NCI-H1417 (cell line): ENCODE measurements at regions not wholly inside any gene's neighbourhood (a gene's known extent, or its start where the extent isn't known, plus 50 kb on each side); places are given as distances from the start of the nearest gene placed in this dataset.
"Not testable (repeated sequence)": the region's sequence is repeated elsewhere in the genome, so short reads cannot be mapped to it uniquely, and the experiment has no call there.

ENCODE experiments used
- DNase-seq, 3 experiments: peaks; one replicate each; lab custom pipeline; 2025; lab: John Stamatoyannopoulos, UW

GRCh38 chr3:163450698-163451097 is 1627.6 kb downstream of the SI start:
- no peak for DNase-seq

DNA sequence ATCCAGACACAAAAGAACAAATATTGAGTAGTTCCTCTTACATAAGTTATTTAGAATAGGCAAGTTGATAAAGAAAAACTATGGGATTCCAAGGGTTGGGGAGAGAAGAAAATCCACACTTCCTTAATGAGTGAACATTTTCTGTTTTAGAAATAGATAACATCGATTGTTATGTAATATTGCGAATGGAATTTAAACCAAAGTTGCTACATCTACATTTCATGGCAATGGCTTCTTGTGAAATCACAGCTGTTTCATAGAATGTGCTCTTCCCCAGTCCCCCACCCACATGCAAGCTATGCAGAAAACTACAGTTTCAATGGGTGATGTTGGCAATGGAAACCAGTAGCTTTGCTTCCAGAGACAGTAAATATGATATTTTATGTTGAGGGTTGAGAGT is 1639.5 kb downstream of the SI start:
- DNase-seq = no peak

DNA sequence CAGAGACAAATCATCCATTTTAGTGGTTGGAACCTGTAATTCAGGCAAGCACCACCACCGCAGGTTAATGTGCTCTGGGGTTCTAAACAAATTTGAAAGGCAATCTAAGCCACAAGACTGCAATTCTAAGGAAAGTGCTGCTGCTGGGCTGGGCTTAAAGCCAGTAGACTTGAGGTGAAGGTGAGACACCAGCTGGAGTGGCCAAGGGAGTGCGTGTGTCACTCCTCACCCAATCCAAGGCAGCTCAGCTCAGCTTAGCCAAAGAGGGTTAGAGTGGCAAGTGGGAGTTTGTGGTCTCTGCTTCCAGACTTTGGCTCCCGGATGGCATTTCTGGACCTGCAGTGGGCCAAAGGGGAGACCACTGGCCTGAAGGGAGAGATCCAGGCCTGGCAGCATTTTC is 1655.6 kb downstream of the SI start:
- DNase-seq = no peak

DNA sequence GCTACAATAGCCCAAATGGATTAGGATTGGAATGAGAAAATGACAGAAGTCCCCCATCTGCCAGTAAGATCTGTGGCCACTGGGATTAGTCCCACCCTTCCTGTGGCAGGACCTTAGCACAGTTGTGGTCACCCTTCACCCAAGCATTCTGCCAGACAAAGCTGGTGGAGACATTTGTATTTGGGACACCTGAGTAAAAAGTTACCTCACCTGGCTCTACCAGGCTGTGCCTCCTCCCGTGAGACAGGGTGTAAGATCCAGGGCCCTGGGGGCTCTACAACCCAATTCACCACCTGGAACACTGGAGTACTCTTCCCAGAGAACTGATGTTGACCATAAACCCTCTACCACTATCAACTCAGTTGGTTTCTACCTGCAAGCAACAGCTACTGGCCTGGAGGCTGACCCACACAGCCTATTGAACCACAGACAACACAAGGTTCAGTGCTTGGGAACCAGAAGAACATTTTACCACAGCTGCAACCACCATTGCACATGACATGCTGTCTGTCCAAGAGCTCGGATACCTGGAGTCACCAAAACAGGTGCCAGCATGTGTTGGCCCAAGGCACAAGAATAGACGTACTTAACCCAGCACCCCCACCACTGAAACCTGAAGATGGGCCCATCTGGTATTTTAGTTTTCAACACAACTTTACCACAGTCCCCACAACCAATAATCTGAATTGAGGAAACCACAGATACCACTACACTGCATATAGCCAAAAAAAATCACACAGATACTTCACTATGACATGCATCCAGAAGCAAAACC is 1686.7 kb downstream of the SI start:
- no peak for DNase-seq

- DNase-seq = no peak
These were observed 1693.9 kb downstream of the SI start for GRCh38 chr3:163384383-163384782.

- no peak for DNase-seq
These were observed 1696.1 kb downstream of the SI start for GRCh38 chr3:163382183-163382582.

- no peak for DNase-seq
These were observed 1710.1 kb downstream of the SI start for GRCh38 chr3:163368168-163368567.

DNA sequence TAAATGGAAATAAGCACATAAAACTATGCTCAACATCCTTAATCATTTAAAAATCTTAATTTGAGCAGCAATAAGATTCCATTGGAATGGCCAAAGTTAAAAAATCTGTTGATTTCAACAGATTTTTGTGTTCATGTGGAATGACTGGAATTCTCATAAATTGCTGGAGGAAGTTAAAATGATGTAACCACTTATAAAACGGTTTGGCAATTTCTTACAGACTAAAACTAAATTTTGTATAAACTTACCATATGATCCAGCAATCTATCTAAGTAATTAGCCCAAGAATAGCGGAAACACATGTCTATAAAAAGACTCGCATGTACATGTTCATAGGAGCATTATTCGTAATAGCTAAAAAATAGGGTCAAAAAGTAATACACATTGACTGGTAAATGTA is 1713.6 kb downstream of the SI start:
- DNase-seq = no peak

- no peak for DNase-seq
These were observed 1716.1 kb downstream of the SI start for GRCh38 chr3:163362151-163362550.

DNA sequence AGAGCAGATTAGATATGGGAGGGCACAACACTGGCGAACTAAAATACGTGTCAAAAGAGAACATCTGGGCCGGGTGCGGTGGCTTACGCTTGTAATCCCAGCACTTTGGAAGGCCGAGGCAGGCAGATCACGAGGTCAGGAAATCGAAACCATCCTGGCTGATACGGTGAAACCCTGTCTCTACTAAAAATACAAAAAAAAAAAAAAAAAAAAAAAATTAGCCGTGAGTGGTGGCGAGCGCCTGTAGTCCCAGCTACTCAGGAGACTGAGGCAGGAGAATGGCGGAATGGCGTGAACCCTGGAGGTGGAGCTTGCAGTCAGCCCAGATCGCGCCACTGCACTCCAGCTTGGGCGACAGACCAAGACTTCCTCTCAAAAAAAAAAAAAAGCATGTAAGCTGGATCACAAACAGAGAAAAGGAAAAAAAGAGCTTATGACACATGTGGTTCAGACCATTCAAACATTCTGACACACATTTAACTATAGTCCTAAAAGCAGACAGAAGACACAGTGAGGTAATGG is 1716.9 kb downstream of the SI start:
- DNase-seq = not testable (repeated sequence)

DNA sequence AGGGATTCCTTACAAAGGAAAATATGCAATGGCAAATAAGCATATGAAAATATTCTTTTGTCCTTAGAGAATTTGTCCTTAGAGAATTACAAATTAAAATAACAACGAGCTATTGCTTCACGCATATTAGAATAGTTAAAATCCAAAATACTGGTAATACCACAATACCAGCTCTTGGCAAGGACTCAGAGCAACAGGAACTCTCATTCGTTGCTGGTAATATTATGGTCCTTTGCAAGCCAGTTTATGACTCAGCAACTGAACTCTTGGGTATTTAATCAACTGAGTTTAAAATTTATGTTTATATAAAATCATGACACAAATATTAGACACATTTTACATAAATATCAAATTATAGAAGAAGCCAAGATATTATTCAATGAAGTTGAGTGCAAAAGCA is 1730.4 kb downstream of the SI start:
- no peak for DNase-seq

DNA sequence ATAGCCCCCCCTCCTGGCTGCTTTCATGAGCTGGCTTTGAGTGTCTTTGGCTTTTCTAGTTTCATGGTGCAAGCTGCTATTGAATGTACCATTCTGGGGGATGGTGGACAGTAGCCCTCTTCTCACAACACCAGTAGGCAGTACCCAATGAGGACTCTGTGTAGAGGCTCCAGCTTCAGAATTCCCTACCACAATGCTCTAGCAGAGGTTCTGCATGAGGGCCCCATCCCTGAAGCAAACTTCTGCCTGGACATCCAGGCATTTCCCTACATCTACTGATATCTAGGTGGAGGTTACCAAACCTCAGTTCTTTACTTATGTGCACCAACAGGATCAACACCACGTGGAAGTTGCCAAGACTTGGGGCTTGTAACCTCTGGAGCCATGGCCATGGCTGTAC is 1742.9 kb downstream of the SI start:
- no peak for DNase-seq

DNA sequence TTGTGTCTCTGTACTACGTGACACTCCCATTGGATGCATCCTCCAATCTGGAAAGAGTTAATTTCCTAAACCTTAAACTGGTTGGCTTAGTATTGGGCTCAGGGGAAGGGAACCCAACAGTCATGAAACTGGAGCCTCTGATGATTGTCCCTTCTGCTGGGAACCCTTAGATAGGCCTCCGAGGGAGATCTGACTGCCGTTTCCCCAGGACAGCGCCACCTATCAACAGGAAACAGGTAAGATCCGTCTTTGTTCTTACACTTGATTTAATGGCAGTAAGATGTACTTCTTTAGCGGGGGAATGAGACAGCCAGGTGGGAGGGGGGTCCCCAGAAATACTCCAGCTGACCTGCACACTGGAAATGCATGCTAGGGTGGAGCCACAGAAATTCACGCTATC is 1749.6 kb downstream of the SI start:
- DNase-seq = no peak

GRCh38 chr3:163327086-163327485 is 1751.2 kb downstream of the SI start:
- DNase-seq = no peak

DNA sequence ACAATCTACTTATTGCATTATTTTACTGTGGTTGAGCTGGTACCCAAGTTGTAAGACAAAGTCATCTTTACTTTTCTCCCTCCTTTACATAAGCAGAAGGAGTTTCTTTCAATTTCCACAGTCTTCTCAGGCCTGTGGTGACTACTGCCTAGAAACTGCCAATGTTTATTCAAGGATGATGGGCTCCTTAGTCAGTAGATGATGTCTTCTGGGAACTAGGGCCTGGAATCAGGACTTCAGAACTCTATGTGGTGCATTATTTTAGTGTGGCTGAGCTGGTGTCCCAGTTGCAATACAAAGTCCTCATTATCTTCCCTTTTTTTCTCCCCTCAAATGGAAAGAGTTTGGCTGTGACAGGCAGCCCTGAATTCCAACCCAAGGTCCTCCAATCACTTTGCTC is 1762.5 kb downstream of the SI start:
- no peak for DNase-seq

DNA sequence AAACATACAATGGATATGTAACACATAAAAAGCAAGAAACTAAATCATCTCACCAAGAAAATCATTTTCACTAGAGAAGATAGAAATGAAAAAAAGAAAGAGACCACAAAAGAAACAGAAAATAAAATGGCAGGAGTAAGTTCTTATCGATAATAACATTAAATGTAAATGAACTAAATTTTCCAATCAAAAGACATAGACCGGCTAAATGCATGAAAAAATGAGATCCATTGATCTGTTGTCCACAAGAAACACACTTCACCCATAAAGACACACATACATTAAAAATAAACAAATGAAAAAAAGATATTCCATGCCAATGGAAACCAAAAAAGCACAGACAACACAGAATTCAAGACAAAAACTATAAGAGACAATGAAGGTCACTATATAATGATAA is 1771.9 kb downstream of the SI start:
- no peak for DNase-seq

GRCh38 chr3:163273694-163274093 is 1777.1 kb downstream of the OTOL1 start:
- peak in 1 of 3 experiments; percentile 44 for DNase-seq

DNA sequence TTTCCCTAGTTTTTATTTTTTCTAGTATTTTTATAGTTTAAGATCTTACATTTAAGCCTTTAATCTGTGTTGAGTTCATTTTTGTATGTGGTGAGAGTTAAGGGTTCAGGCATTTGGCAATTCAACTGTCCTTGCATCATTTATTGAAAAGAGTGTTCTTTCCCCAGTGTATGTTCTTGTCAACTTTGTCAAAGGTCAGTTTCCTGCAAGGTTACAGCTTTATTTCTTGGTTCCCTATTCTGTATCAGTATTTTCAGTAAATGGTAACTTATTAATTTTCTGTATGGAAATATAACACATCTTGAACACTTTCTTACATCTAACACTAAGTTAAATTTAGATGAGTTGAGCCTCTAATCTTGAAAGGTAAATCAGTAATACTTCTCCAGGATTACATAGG is 1770.1 kb downstream of the OTOL1 start:
- no peak for DNase-seq

DNA sequence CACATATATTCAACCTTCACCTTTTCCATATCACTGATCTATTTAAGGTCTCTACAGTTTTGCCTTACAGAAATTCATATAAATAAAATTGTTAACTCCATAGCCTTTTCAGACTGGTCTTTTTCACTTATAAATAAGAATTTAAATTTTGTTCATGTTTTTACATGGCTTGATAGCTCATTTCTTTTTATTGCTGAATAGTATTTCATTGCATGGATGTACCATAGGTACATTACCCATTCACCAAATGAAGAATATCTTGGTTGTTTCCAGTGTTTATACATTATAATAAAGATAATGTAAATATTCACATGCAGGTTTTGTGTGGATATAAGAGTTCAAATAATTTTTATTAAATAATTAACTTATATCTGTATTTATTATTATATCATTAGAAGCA is 1765.0 kb downstream of the OTOL1 start:
- no peak for DNase-seq

GRCh38 chr3:163261056-163261455 is 1764.4 kb downstream of the OTOL1 start:
- no peak for DNase-seq

- no peak for DNase-seq
These were observed 1721.7 kb downstream of the OTOL1 start for GRCh38 chr3:163218336-163218735.

- DNase-seq = no peak
These were observed 1717.2 kb downstream of the OTOL1 start for GRCh38 chr3:163213838-163214237.

DNA sequence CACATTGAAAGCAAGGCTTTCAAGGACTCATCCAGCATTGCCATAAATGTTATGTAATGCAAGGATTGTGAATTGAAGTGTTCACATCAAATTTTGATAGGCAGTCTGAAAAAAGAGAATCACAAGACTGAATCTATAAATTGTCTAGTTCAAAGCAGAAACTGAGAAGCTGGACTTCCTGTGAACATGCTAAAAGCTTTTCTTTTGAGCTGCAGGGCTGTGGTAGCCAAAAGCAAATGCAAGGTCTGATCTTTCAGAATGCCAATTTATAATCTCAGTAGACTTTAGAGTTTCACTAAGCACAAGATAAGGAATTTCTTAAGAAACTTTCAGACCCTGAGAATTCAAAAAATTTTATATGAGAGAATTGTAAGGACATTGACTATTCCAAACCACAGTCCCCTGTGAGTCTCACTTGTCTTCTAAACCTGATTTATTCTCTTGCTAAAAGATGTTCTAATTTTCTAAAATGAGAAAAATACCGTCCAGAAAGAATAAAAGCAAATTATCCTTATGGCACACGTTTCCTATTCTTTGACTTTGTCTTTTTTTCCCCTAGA is 1700.3 kb downstream of the OTOL1 start:
- DNase-seq = no peak

- DNase-seq = no peak
These were observed 1699.6 kb downstream of the OTOL1 start for GRCh38 chr3:163196245-163196644.
